Non-pigmented ciliary epithelial cell (primary cell): ENCODE measurements at regions not wholly inside any gene's neighbourhood (a gene's known extent, or its start where the extent isn't known, plus 50 kb on each side); places are given as distances from the start of the nearest gene placed in this dataset.
"Not testable (repeated sequence)": the region's sequence is repeated elsewhere in the genome, so short reads cannot be mapped to it uniquely, and the experiment has no call there.

Experiments
- DNase-seq: peaks from one replicate; pipeline ENCODE4 v3.0.0-alpha.2; 2010; ENCODE audit warnings: low read depth

DNA sequence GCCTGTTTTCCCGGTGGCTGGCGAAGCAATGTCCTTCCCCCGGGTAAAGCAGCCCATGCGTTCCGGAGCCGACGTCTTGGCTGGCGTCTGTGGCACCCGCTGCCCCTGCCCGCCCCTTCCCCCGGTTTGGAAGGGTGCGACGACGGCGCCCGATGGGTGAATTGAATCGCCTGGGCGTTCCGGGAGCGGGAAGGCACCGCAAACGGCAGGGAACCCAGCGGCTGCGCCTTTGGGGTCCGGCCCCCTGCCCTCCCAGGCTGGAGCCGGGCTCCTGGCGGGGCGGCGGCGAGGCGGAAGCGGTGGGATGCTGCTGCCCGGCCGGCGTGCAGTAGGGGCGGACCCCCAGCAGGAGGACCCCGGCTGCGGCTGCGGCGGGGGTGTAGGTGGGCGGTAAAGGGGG, 123.6 kb upstream of the RHOU start:
- not testable (repeated sequence) for DNase-seq

DNA sequence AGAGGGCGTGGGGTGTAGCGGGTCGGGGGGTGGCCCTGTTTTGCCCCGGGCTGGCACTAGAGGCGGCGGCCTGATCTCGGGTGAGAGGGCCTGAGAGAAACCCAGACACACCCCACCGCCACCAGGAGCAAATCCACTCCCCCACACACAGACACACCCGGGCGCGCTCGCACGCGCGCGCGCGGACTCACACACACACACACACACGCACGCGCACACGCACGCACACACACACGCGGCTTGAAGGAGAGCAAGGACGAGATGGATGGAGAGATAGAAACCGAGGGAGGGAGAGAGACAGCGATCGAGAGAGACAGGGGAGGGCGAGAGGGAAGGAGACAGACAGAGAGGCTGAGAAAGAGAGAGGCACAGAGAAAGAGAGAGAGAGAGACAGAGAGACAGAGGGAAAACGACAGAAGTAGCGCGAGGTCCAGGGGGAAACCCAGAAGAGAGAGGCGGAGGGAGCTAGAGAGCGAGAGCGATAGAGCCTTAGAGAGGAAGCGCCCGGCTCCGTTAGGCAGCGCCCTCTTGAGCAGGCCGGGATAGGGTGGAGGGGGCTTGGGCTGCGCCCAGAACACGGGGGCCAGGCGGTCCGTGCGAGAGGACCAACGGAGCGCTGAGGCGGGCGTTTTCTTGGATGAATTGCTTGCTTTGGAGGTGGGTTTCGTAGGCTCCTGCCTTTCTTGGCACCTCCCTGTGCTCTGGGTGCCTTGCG, 113.1 kb upstream of the RHOU start:
- DNase-seq: not testable (repeated sequence)

DNA sequence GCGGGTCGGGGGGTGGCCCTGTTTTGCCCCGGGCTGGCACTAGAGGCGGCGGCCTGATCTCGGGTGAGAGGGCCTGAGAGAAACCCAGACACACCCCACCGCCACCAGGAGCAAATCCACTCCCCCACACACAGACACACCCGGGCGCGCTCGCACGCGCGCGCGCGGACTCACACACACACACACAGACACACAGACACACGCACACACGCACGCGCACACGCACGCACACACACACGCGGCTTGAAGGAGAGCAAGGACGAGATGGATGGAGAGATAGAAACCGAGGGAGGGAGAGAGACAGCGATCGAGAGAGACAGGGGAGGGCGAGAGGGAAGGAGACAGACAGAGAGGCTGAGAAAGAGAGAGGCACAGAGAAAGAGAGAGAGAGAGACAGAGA, 108.8 kb upstream of the RHOU start:
- DNase-seq: not testable (repeated sequence)

DNA sequence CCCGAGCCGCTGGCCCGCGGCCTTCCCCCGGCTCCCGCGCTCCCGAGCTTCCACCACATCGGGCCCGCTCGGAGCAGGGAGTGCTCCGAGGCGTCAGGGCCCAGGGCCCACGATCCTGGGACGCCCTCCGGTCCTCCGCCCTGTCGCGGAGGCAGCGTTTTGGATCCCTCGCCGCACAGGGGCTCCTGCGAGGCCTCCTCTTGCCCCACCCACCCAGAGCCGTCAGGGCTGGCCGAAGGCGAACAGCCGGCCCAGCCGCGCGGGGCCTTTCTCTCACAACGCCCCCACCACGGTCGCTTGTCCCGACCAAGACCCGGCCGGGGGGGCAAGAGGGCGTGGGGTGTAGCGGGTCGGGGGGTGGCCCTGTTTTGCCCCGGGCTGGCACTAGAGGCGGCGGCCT, 102.4 kb upstream of the RHOU start:
- DNase-seq: not testable (repeated sequence)

DNA sequence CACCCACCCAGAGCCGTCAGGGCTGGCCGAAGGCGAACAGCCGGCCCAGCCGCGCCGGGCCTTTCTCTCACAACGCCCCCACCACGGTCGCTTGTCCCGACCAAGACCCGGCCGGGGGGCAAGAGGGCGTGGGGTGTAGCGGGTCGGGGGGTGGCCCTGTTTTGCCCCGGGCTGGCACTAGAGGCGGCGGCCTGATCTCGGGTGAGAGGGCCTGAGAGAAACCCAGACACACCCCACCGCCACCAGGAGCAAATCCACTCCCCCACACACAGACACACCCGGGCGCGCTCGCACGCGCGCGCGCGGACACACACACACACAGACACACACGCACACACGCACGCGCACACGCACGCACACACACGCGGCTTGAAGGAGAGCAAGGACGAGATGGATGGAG, 100.0 kb upstream of the RHOU start:
- DNase-seq: not testable (repeated sequence)

DNA sequence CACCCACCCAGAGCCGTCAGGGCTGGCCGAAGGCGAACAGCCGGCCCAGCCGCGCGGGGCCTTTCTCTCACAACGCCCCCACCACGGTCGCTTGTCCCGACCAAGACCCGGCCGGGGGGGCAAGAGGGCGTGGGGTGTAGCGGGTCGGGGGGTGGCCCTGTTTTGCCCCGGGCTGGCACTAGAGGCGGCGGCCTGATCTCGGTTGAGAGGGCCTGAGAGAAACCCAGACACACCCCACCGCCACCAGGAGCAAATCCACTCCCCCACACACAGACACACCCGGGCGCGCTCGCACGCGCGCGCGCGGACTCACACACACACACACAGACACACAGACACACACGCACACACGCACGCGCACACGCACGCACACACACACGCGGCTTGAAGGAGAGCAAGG, 97.8 kb upstream of the RHOU start:
- DNase-seq: not testable (repeated sequence)

DNA sequence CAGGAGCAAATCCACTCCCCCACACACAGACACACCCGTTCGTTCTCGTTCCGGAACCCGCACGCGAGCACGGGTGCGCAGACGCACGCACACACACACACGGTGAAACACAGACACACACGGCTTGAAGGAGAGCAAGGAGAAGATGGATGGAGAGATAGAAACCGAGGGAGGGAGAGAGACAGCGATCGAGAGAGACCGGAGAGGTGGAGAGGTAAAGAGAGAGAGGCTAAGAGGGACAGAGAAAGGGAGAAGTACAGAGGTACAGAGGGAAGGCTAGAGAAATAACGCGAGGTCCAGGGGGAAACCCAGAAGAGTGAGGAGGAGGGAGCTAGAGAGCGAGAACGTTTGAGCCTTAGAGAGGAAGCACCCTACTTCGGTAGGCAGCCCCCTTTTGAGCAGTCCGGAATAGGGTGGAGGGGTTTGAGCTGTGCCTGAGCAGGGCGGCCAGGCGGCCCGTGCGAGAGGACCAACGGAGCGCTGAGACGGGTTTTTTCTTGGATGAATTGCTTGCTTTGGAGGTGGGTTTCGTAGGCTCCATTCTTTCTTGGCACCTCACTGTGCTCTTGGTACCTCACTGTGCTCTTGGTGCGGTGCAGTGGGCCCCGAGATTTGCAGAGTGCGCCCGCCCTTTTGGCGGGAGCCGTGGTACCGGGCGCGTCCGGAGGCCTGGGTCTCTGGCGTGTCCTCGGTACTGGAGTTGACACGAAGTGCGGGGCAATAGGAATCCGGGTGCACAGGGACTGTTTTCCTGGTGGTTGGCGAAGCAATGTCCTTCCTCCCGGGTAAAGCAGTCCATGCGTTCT, 88.4 kb upstream of the RHOU start:
- no peak for DNase-seq

DNA sequence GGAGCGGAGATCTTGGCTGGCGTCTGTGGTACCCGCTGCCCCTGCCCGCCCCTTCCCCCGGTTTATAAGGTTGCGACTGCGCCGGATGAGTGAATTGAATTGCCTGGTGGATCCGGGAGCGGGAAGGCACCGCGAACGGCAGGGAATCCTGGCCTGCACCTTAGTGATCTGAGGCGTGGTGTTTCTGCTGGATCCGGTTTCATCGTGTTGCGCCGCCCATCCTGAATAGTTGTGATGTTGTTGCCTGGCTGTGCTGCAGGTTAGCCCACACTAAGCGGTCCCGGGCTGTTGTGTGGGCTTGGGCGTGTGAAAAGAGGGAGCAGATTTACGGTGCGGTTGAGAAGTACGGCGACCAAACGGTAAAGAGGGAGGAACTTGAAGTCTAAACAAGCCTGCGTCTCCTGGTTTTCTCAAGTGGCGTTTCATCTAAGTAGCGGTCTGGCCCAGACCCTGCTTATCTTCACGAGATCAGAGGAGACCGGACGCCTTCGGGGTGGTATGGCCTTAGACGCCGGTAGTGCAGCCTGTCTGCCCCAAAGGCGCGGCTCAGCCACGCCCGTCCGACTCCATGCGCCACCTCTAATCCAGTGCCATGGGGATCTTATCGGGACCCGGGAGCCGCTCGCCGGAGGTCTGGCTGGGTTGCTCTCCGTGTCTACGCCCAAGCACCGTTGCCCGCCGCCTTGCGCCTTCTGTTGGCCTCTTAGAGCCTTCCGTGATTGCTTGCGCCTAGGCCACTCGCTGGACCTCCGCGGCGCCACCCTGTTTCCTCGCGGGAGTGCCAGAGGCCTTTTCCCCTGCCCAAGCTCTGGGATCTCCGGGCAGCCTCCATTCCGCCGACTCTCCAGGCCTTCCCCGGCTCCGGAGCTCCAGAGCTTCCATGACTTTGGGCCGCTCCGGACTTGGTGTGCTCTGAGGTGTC, 87.5 kb upstream of the RHOU start:
- DNase-seq: peak; percentile 11

DNA sequence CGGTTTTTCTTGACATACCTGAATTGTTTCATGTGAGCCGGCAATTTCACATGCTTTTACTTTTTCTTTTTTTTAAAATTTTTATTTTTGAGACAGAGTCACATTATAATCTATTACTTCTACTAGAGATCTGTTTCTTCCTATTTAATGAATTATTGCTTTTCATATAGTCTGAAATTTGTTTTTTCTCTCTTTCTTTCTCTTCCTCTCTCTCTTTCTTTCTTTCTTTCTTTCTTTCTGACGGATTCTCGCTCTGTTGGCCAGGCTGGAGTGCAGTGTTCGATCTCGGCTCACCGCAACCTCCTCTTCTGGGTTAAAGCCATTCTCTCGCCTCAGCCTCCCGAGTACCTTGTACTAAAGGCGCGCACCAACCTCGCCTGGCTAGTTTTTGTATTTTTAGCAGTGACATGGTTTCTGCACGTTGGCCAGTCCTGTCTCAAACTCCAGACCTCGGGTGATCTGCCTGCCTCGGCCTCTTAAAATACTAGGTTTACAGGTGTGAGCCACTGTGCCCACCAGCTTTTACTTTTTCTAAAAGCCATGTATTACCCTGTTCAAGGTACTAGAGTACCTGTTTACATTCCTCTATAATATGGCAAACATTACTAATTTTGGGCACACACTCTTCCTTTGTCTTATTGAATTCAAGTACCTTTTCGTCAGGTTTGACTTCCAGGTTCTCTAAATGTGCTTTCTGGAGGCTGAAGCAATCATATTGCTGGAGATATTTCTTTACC, 86.5 kb upstream of the RHOU start:
- no peak for DNase-seq

DNA sequence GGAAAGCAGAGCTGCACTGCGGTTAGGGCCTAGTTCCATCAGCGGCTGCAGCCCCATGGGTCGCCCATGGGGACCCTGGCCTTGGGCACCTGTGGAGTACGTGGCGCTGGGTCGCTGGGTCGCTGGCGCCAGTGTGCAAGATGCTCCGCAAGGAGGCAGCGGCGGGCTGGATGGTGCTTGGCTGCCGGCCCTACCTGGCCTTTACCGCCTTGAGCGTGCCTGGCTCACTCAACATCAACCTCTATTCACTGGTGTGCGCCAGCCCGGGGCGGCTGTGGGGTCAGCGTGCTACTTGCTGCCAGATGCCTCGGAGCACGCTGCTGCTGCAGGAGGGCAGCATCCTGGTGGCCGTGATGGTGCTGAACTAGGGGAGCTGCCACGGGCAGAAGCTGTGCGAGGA, 85.1 kb upstream of the RHOU start:
- no peak for DNase-seq

DNA sequence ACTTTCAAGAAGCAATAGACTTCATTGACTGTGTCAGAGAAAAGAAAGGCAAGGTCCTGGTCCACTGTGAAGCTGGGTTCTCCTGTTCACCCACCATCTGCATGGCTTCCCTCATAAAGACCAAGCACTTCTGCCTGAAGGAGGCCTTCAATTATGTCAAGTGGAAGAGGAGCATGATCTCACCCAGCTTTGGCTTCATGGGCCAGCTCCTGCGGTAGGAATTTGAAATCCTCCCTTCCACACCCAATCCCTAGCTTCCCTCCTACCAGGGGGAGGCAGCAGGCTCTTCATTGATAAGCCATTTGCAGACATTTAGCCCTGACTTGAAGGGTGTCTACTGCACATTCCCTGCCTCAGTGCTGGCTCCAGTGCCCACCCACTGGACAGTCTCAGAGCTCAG, 84.3 kb upstream of the RHOU start:
- no peak for DNase-seq

DNA sequence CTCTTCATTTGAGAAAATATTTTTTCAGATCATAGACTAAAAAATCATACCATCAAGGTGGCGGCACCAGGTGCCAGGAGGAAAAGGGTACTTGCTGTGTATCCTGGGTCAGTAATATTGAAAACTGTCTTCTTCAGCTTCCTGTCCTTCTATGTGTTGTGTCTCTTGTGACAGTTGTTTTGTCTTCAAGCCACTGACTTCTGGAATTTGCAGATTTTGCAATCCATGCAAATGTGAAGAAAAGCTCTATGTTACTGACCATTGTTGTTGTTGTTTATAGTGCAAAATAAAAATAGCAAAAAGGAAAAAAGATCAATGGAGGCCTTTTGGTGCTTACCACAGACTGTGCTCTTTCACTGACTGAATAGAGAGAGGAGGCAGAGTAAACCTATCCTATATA, 83.2 kb upstream of the RHOU start:
- no peak for DNase-seq

DNA sequence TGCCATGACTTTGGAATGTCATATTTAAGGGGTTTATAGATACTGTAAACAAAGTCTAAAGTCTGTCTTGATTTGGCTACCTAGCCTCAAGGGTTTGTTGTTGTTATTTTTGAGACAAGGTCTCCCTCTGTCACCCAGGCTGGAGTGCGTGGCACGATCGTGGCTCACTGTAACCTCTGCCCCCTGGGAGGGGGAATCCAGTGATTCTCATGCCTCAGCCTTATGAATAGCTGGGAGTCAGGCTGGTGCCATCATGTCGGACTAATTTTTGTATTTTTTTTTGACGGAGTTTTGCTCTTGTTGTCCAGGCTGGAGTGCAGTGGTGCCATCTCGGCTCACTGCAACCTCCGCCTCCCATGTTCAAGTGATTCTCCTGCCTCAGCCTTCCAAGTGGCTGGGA, 82.2 kb upstream of the RHOU start:
- not testable (repeated sequence) for DNase-seq

DNA sequence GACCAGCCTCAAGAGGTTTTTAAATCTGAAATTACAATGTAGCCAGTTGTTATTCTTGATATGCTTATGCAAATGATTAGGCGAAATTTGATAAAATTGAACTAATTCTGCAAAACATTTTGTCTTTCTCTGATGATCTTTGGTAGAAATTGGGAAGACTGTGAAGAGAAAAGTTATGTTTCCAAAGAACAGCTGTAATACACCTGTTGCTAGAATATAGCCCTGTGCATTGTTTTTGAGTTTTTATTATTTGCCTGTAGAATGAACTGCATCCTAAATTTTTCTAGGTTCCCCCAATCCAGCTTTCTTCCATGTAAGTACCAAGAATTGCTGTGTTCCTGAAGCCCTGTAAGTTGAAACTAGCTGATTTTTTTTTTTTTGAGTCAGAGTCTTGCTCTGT, 81.5 kb upstream of the RHOU start:
- no peak for DNase-seq

DNA sequence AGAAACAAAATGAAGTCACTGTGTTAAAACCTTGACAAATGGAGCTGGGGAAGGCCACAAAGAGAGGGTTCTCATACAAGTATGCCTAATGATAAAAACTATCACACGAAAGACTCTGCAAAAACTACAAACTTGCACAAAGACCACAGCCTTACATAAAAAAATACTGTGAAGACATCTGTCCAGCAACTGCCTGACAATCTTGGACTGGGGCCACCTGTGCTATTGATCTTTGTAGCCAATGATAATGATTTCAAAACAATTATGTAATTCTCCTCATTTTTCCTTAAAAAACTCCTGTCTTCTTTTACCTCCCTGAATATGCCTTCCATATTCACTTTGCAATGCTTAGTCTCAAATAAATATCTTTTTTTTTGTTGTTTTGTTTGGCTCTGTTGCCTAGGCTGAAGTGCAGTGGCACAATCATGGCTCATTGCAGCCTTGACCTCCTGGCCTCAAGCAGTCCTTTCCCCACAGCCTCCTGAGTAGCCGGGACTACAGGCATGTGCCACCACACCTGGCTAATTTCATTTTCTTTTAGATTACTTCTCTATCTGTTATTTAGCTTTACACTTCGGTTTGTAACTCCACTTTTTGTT, 79.4 kb upstream of the RHOU start:
- DNase-seq: no peak

DNA sequence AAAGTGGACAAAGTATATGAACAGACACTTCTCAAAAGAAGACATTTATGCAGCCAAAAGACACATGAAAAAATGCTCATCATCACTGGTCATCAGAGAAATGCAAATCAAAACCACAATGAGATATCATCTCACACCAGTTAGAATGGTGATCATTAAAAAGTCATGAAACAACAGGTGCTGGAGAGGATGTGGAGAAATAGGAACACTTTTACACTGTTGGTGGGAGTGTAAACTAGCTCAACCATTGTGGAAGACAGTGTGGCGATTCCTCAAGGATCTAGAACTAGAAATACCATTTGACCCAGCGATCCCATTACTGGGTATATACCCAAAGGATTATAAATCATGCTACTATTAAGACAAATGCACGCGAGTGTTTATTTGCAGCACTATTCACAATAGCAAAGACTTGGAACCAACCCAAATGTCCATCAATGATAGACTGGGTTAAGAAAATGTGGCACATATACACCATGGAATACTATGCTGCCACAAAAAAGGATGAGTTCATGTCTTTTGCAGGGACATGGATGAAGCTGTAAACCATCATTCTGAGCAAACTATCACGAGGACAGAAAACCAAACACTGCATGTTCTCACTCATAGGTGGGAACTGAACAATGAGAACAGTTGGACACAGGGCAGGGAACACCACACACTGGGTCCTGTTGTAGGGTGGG, 73.1 kb upstream of the RHOU start:
- not testable (repeated sequence) for DNase-seq

DNA sequence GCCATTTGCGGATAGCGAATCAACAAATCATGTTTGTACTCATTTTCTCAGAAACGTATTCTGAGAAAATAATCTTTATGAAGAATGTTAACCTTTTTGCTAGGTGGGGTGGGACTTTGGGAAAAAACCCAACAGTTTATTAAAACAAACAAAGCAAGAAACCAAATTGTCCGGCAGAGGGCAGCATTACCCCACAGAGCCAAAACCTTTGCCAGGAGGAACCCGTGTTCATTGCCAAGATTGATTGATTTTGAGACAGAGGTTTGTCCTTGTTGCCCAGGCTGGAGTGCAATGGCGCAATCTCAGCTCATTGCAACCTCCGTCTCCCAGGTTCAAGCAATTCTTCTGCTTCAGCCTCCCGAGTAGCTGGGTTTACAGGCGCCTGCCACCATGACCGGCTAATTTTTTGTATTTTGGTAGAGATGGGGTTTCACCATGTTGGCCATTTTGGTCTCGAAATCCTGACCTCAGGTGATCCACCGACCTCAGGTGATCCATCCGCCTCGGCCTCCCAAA, 70.8 kb upstream of the RHOU start:
- DNase-seq: peak; percentile 13

DNA sequence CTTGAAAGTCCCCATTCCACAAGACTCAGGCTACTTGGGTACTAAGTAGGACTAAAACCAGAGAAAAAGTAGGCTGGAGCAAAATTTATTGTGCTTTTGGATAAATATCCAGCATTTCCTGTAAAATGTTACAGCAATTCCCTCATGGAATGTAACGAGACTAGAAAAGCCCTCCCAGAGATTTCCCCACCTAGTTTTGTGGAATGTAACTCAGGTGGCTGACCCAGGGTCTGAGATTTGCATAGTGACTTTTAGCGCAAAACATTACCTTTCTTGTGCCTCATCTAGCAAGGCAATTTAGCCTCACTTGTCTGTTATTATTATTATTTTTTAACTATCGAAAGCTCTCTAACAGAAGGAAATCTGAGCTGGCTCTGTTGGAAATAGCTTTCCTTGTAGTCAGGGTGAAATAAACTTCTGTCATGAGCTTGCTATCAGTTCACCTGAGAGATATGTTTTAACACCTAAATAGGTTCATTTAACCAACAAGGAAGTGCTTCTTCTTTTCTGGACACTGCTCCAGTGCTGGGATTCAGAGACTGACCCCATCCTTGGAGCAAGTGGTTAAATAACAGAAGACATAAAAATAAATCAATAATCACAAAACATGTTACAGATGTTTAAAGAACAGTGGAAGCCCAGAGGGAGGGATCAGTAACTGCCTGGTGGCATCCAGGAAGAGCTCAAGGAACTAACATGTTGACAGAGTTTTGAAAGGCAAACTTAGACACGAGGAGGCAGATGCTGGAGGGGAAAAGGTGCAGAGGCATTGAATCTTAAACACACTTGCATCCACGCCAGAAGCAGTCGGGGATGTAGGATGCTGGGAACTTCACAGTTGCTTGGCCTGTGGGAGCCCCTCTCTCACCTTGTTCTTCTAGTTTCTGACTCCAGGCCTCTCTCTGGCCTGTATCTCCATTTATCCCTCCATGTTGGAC, 68.3 kb upstream of the RHOU start:
- DNase-seq: no peak

DNA sequence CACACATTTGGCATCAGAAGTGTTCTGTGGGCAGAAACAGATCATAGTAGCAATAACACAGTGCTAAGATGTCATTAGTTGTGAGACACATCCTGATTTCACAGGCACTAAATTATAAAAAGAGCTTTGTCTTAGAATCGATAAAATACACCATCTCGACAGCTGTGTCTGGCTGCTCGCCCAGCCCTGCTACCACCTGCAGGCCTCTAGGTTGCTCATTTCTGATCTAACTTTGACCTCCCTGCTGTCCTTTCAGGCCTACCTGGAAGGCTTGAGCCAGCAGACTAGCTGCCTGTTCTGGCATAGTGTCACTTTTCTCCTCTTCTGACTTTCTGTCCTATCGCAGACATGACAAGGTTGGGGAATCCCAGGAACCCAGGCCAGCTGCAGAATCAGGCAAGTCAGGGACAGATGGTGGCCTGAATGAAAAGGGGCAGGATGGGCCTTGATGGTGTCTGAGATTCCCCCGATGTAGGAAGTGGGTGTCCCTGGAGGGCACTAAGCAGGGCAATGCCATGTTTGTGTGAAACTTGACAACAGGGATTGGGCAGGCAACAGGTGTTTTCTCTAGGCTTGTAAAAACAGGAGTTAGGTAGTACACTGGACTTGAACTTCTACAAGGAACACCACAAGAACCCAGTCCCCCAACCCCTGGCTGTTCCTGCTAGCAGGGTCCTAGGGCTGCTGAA, 66.6 kb upstream of the RHOU start:
- DNase-seq: no peak
